Skin of body (tissue), 1 donor: ENCODE measurements at regions not wholly inside any gene's neighbourhood (a gene's known extent, or its start where the extent isn't known, plus 50 kb on each side); places are given as distances from the start of the nearest gene placed in this dataset.

Experiments used
- DNase-seq: peaks from one replicate; lab custom pipeline; 2025; lab: John Stamatoyannopoulos, UW

- DNase-seq: no peak
Measured at GRCh38 chr5:135667204-135667603, 88.4 kb upstream of the CXCL14 start.

GRCh38 chr5:135662683-135663082, 83.9 kb upstream of the CXCL14 start:
- no peak for DNase-seq

GRCh38 chr5:135662061-135662481, 83.3 kb upstream of the CXCL14 start:
- DNase-seq: no peak

- DNase-seq: no peak
Measured at GRCh38 chr5:135660826-135661575, 82.2 kb upstream of the CXCL14 start.

GRCh38 chr5:135657536-135658305, 78.9 kb upstream of the CXCL14 start:
- no peak for DNase-seq

- peak; percentile 90 for DNase-seq
Measured at GRCh38 chr5:135655468-135655815, 76.7 kb upstream of the CXCL14 start.

- peak; percentile 89 for DNase-seq
Measured at GRCh38 chr5:135654761-135655467, 76.1 kb upstream of the CXCL14 start.

- DNase-seq: no peak
Measured at GRCh38 chr5:135651156-135651555, 72.4 kb upstream of the CXCL14 start.

GRCh38 chr5:135650081-135650480, 71.3 kb upstream of the CXCL14 start:
- no peak for DNase-seq

GRCh38 chr5:135649435-135649834, 70.6 kb upstream of the CXCL14 start:
- no peak for DNase-seq

GRCh38 chr5:135648116-135648515, 69.3 kb upstream of the CXCL14 start:
- no peak for DNase-seq

- DNase-seq: peak; percentile 23
Measured at GRCh38 chr5:135645336-135646180, 66.8 kb upstream of the CXCL14 start.

GRCh38 chr5:135644816-135645215, 66.0 kb upstream of the CXCL14 start:
- DNase-seq: no peak

- DNase-seq: no peak
Measured at GRCh38 chr5:135643881-135644766, 65.3 kb upstream of the CXCL14 start.

GRCh38 chr5:135642934-135643333, 64.1 kb upstream of the CXCL14 start:
- DNase-seq: peak; percentile 26

GRCh38 chr5:135642488-135642870, 63.7 kb upstream of the CXCL14 start:
- peak; percentile 53 for DNase-seq

- DNase-seq: peak; percentile 57
Measured at GRCh38 chr5:135641734-135642487, 63.1 kb upstream of the CXCL14 start.

GRCh38 chr5:135641319-135641718, 62.5 kb upstream of the CXCL14 start:
- no peak for DNase-seq

- DNase-seq: peak; percentile 41
Measured at GRCh38 chr5:135635451-135635850, 56.7 kb upstream of the CXCL14 start.

- DNase-seq: no peak
Measured at GRCh38 chr5:135632798-135633197, 54.0 kb upstream of the CXCL14 start.
